ENCODE measurements at regions not wholly inside any gene's neighbourhood (a gene's known extent, or its start where the extent isn't known, plus 50 kb on each side); places are given as distances from the start of the nearest gene placed in this dataset.

DNA sequence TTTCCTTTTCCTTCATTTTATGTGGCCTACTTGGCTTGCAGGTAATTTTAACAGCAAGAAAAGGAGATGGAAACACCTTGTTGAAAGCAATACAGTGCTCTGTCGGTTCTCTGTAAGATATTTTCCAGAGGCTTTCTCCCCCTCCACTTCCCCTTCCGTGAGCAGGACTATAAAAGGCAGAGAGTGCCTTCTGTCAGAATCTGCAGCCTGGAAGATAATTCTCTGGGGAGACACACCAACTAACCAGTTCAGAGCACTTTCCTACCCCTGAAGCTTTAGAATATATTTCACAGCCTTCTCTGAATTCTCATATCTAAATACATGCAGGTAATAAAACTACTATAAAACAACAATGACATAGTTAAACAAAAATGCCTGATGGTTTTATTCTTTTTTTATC is 141.1 kb downstream of the IDS start:
- no peak overlapping the region for H3K27ac ChIP-seq
- 46 to 63% (median 55%) methylated on average over 2 of the region's 2 CpGs for WGBS, 5 donors
- H3K4me1 ChIP-seq: no peaks in the 10 kb centered on the region
- peaks cover 0 to 14% (median 3%) of the 10 kb centered on the region in 4 donors for H3K9me3 ChIP-seq
- no peak for DNase-seq
- intact Hi-C loops (cut with DNase I; ENCODE audit: low total_unique reads): no loop called here
- no peaks in the 10 kb centered on the region for H3K36me3 ChIP-seq
- H3K27me3 ChIP-seq: no peaks in the 10 kb centered on the region
- no peak overlapping the region for H3K4me3 ChIP-seq
- no peak for TF ChIP-seq EP300 (IDR thresholded peaks at IDR 0.05)

DNA sequence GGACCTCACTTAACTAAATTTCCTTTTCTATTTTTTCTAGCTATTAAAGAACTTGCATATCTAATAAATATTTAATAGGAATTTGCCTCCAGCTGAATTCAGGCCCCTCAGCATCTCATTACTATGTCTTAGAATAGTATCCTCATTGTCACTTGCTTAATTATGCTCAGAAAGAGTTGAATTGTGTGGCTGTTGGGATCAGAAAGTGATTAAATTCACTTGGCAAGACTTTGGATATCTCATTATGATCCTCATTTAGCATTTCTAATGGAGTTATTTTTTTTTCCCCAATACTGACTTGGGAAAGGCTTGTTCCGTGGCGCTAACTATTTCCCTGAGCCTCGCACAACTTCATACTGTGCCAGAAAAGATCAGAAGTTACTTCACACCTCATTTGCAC is 158.8 kb downstream of the IDS start:
- Histone ChIP-seq H3K27me3 (no peaks in the 10 kb centered on the region), H3K27ac (no peak overlapping the region), H3K36me3 (no peaks in the 10 kb centered on the region), H3K4me1 (no peaks in the 10 kb centered on the region), H3K4me3 (no peak overlapping the region), H3K9me3 (peaks cover 0 to 11% (median 0%) of the 10 kb centered on the region in 4 donors)
- intact Hi-C loops (cut with DNase I; ENCODE audit: low total_unique reads): no loop called here
- 83 to 93% (median 88%) methylated on average over 3 of the region's 3 CpGs for WGBS, 5 donors
- TF ChIP-seq EP300 (IDR thresholded peaks at IDR 0.05) (no peak), POLR2AphosphoS5 (IDR thresholded peaks at IDR 0.05) (no peak), POLR2A (IDR thresholded peaks at IDR 0.05) (no peak)
- TF ChIP-seq, protein P1, sequence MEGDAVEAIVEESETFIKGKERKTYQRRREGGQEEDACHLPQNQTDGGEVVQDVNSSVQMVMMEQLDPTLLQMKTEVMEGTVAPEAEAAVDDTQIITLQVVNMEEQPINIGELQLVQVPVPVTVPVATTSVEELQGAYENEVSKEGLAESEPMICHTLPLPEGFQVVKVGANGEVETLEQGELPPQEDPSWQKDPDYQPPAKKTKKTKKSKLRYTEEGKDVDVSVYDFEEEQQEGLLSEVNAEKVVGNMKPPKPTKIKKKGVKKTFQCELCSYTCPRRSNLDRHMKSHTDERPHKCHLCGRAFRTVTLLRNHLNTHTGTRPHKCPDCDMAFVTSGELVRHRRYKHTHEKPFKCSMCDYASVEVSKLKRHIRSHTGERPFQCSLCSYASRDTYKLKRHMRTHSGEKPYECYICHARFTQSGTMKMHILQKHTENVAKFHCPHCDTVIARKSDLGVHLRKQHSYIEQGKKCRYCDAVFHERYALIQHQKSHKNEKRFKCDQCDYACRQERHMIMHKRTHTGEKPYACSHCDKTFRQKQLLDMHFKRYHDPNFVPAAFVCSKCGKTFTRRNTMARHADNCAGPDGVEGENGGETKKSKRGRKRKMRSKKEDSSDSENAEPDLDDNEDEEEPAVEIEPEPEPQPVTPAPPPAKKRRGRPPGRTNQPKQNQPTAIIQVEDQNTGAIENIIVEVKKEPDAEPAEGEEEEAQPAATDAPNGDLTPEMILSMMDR (IDR thresholded peaks at IDR 0.05): no peak
- no peak for DNase-seq

DNA sequence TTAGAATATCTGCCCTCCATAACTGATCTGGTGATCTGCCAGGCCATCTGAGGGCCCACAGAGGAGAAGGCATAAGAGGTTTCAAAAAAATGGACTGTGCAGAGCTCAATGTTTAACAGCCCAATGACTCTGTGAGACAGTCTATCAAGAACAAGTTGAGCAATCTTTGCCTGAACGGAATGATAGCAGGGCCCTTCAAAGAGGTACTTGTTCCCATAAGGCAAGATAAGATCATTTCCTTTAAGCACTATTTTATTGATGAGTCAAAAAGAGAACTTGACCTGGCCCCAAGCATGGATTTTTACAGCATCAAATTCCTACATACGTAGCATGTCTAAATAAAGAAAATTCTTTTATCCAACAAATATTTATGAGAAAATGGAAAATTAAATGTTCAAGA is 182.8 kb downstream of the IDS start:
- Histone ChIP-seq H3K27ac (no peak overlapping the region), H3K4me3 (no peak overlapping the region), H3K36me3 (no peaks in the 10 kb centered on the region), H3K4me1 (no peaks in the 10 kb centered on the region), H3K9me3 (no peaks in the 10 kb centered on the region), H3K27me3 (no peaks in the 10 kb centered on the region)
- no peak for DNase-seq
- intact Hi-C loops (cut with DNase I; ENCODE audit: low total_unique reads): no loop called here
- TF ChIP-seq POLR2A (IDR thresholded peaks at IDR 0.05) (no peak), EP300 (IDR thresholded peaks at IDR 0.05) (no peak), POLR2AphosphoS5 (IDR thresholded peaks at IDR 0.05) (no peak)
- TF ChIP-seq, protein P1 (IDR thresholded peaks at IDR 0.05): no peak
- 65 to 72% (median 67%) methylated on average over 2 of the region's 2 CpGs for WGBS, 5 donors

DNA sequence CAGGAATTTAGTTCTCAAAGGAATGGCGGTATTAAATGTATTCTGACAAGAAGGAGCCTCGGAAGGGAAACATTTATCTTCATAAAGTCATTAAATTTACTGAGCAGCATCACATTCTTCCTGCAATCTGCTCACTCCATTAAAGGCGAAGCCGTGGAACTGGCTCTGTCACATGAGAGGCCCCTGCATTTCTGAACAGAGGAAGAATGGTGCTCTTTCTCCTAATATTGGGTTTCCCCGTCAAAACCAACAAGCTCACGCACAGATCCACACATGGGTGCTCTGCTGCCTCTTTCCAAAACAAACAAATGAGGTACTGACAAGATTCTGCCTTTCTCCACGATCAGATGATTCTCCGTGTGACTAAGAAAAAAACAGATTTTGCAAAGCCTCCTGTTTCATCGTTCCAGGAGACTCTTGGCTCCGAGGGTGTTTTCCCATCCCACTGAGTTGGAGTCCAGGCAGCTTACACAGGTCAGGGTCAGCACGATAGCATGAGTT is 191.2 kb downstream of the IDS start:
- Histone ChIP-seq H3K36me3 (no peaks in the 10 kb centered on the region), H3K9me3 (no peaks in the 10 kb centered on the region), H3K27ac (no peak overlapping the region), H3K4me1 (no peaks in the 10 kb centered on the region), H3K27me3 (no peaks in the 10 kb centered on the region), H3K4me3 (no peak overlapping the region)
- DNase-seq: no peak
- TF ChIP-seq, protein P1 (IDR thresholded peaks at IDR 0.05): no peak
- TF ChIP-seq EP300 (IDR thresholded peaks at IDR 0.05) (no peak), POLR2A (IDR thresholded peaks at IDR 0.05) (no peak), POLR2AphosphoS5 (IDR thresholded peaks at IDR 0.05) (no peak)
- intact Hi-C loops (cut with DNase I; ENCODE audit: low total_unique reads): no loop called here
- 26 to 43% (median 41%) methylated on average over 11 of the region's 11 CpGs for WGBS, 5 donors

DNA sequence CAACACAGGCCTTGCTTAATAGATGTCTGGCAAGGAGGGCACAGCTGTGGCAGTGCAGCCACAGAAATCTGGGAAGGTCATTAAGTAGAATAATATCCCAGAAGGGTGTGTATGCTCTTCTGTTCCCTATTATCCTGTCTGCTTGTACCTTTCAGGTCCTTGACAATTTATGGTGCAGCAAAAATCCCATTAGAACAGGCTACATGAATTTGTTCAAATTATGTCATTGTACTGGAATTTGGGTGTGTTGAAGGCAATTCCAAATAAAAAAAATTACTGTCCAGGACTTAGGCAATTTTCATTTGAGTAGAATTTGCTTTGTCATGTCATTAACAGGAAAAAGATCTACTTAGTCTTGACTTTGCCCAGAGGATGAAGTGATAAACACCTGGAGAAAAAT is 192.1 kb downstream of the IDS start:
- intact Hi-C loops (cut with DNase I; ENCODE audit: low total_unique reads): no loop called here
- H3K9me3 ChIP-seq: no peaks in the 10 kb centered on the region
- DNase-seq: no peak

More for the DNA sequence above, 192.1 kb downstream of the IDS start:
- Histone ChIP-seq H3K36me3 (no peaks in the 10 kb centered on the region), H3K4me3 (no peak overlapping the region), H3K4me1 (no peaks in the 10 kb centered on the region), H3K27me3 (no peaks in the 10 kb centered on the region), H3K27ac (no peak overlapping the region)
- no peak for TF ChIP-seq POLR2AphosphoS5 (IDR thresholded peaks at IDR 0.05)
- TF ChIP-seq POLR2A (IDR thresholded peaks at IDR 0.05): no peak
- TF ChIP-seq, protein P1 (IDR thresholded peaks at IDR 0.05): no peak
- no peak for TF ChIP-seq EP300 (IDR thresholded peaks at IDR 0.05)
